Tibial artery (tissue), 4 donors: ENCODE measurements at regions not wholly inside any gene's neighbourhood (a gene's known extent, or its start where the extent isn't known, plus 50 kb on each side); places are given as distances from the start of the nearest gene placed in this dataset.

Experiments used
- DNase-seq, 2 donors: peaks; one replicate each; pipeline ENCODE4 v3.0.0-alpha.2; 2019
- H3K27ac ChIP-seq, 2 donors: fragments of 200-600 bp; sonication (generic) in 1 of 2; 1 replicate in 1 of 2; 2 replicates in 1 of 2; pipeline ENCODE4 v1.5.1; 2018 to 2019; ENCODE audit warnings: mild to moderate bottlenecking in 1 of 2
- H3K27me3 ChIP-seq, 2 donors: fragments of 200-600 bp; sonication (generic) in 1 of 2; one replicate each; pipeline versions ENCODE4 v1.5.1 to v1.6.0; 2016 to 2019
- H3K36me3 ChIP-seq, 3 donors: fragments of 200-600 bp; sonication (generic) in 2 of 3; one replicate each; pipeline ENCODE4 v1.5.1; 2016 to 2019; ENCODE audit warnings: mild to moderate bottlenecking in 2 of 3
- H3K4me1 ChIP-seq, 4 donors: fragments of 200-600 bp; sonication (generic) in 2 of 4; 1 replicate in 3 of 4; 2 replicates in 1 of 4; pipeline ENCODE4 v1.5.1; 2016 to 2019
- H3K4me3 ChIP-seq, 2 donors: fragments of 200-600 bp; sonication (generic) in 1 of 2; 1 replicate in 1 of 2; 2 replicates in 1 of 2; pipeline ENCODE4 v1.5.1; 2018 to 2019; ENCODE audit warnings: mild to moderate bottlenecking in 2 of 2
- H3K9me3 ChIP-seq, 3 donors: fragments of 200-600 bp; sonication (generic) in 1 of 3; one replicate each; pipeline ENCODE4 v1.5.1; 2016 to 2019
- CTCF ChIP-seq, 2 experiments: fragments of 200-600 bp in 1 of 2; fragments of 450-650 bp in 1 of 2; IDR thresholded peaks; one replicate each; pipeline ENCODE4 v1.5.1; 2017 to 2019; ENCODE audit warnings: antibody characterized with exemption in 2 of 2, mild to moderate bottlenecking in 1 of 2, moderate library complexity in 1 of 2
- intact Hi-C: fragments of 100-400 bp; cut with DNase I; formaldehyde crosslinking; loops from one replicate; pipeline ENCODE4 v1.15.0; 2023; ENCODE audit warnings: low total_unique reads

DNA sequence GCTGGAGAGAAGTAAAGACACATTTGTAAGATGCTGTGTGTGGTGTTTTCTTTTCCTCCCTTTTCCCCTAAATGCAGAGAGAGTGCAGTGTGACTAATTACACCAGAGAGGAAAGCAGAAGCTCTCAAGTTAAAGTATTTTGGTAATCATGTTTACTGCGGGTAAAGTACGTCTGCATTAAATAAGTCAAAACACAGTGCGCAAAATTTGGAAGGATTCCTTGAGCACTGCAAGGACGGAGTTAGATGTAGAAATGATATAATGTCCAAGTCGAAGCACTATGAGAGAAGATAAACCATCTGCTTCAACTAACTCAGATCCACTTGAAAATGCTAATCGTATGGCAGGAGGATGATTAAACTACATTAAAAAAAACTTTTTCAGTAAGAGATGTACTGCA, 766.5 kb downstream of the RNF144A start:
- Histone ChIP-seq H3K36me3 (no peaks in the 10 kb centered on the region), H3K27ac (no peak overlapping the region), H3K27me3 (no peaks in the 10 kb centered on the region), H3K4me3 (no peak overlapping the region), H3K4me1 (no peaks in the 10 kb centered on the region), H3K9me3 (no peaks in the 10 kb centered on the region)
- TF ChIP-seq CTCF (IDR thresholded peaks at IDR 0.05): no peak
- no peak for DNase-seq
- intact Hi-C loops: no loop called here

DNA sequence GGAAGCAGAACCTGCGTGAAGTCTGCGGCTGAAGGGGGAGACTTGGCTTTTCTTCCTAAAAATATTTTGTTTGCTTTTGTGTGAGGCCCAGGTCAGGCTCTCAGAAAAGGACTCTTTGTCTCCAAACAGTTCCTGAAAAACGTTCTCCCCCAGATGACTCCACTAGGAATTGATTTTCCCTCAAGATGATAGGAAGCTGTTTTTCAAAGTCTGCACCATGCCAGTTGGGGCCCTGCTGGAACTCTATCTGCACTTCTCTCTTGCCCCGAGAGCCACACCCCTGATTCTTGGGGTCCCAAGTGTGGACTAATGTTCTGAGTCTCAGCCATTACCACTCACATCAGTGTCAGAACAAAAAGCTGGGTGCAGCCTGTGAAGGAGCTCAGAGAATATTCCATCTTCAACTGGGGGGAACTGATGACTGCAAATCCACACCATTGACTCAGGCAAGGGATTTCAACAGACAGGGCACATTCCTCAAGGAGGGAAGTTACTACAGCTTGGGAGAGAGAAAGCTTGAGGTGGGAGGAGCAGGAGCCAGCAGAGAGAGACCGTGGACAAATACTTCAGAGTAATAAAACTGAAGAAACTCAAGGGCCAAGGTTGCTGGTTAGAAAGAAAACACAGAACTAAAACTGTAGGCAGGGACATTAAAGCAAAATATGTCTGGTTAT, 768.3 kb downstream of the RNF144A start:
- intact Hi-C loops: no loop called here
- no peak for DNase-seq
- Histone ChIP-seq H3K9me3 (no peaks in the 10 kb centered on the region), H3K4me3 (no peak overlapping the region), H3K27me3 (no peaks in the 10 kb centered on the region), H3K36me3 (no peaks in the 10 kb centered on the region), H3K4me1 (no peaks in the 10 kb centered on the region), H3K27ac (no peak overlapping the region)
- TF ChIP-seq CTCF (IDR thresholded peaks at IDR 0.05): no peak

DNA sequence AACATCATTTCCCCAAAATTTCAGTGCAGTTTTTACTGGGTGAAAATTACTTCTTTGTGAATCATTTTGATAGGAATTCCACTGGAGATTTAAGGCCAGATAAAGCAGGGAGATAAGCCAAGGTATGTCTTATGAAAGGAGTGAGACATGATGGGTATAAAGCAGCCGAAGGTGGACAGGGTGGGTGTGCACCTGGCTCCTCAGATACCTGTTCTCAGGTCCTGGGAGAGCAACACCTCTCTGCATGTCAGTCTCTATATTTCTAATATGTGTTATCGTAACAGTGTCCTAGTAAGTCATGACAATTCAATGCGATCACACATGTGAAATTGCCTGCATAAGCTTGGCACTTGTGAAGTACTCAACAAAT, 768.8 kb downstream of the RNF144A start:
- Histone ChIP-seq H3K27ac (no peak overlapping the region), H3K9me3 (no peaks in the 10 kb centered on the region), H3K4me1 (no peaks in the 10 kb centered on the region), H3K36me3 (no peaks in the 10 kb centered on the region), H3K27me3 (no peaks in the 10 kb centered on the region), H3K4me3 (no peak overlapping the region)
- TF ChIP-seq CTCF (IDR thresholded peaks at IDR 0.05): no peak
- DNase-seq: no peak
- intact Hi-C loops: no loop called here

GRCh38 chr2:7691961-7692656, 774.9 kb downstream of the RNF144A start:
- Histone ChIP-seq H3K4me3 (no peak overlapping the region), H3K27me3 (no peaks in the 10 kb centered on the region), H3K9me3 (no peaks in the 10 kb centered on the region), H3K4me1 (no peaks in the 10 kb centered on the region), H3K27ac (no peak overlapping the region), H3K36me3 (no peaks in the 10 kb centered on the region)
- TF ChIP-seq CTCF (IDR thresholded peaks at IDR 0.05): no peak
- no peak for DNase-seq
- intact Hi-C loops: no loop called here

- H3K4me3 ChIP-seq: no peak overlapping the region
- H3K9me3 ChIP-seq: no peaks in the 10 kb centered on the region
- no peak overlapping the region for H3K27ac ChIP-seq
- H3K36me3 ChIP-seq: no peaks in the 10 kb centered on the region
- H3K4me1 ChIP-seq: no peaks in the 10 kb centered on the region
- peak; percentile 76 to 85 for DNase-seq
- intact Hi-C loops: no loop called here
- TF ChIP-seq CTCF (IDR thresholded peaks at IDR 0.05): no peak
- no peaks in the 10 kb centered on the region for H3K27me3 ChIP-seq
These were observed 775.5 kb downstream of the RNF144A start for GRCh38 chr2:7692657-7693161.
